HFF-Myc (cell line): ENCODE measurements at regions not wholly inside any gene's neighbourhood (a gene's known extent, or its start where the extent isn't known, plus 50 kb on each side); places are given as distances from the start of the nearest gene placed in this dataset.
"Not testable (repeated sequence)": the region's sequence is repeated elsewhere in the genome, so short reads cannot be mapped to it uniquely, and the experiment has no call there.

Experiments used
- DNase-seq: peaks from one replicate; pipeline ENCODE4 v3.0.0-alpha.2; 2011; ENCODE audit warnings: low read depth; ENCODE audit errors: extremely low read depth
- H3K4me3 ChIP-seq: replicated peaks from 2 replicates; pipeline ENCODE4 v1.5.1; 2011; ENCODE audit warnings: low read depth, mild to moderate bottlenecking, control low read depth, low read length
- CTCF ChIP-seq: IDR thresholded peaks from 2 replicates; pipeline ENCODE4 v1.5.1; 2012; ENCODE audit warnings: mild to moderate bottlenecking, low read depth, low read length, control low read depth; ENCODE audit errors: missing control alignments

DNA sequence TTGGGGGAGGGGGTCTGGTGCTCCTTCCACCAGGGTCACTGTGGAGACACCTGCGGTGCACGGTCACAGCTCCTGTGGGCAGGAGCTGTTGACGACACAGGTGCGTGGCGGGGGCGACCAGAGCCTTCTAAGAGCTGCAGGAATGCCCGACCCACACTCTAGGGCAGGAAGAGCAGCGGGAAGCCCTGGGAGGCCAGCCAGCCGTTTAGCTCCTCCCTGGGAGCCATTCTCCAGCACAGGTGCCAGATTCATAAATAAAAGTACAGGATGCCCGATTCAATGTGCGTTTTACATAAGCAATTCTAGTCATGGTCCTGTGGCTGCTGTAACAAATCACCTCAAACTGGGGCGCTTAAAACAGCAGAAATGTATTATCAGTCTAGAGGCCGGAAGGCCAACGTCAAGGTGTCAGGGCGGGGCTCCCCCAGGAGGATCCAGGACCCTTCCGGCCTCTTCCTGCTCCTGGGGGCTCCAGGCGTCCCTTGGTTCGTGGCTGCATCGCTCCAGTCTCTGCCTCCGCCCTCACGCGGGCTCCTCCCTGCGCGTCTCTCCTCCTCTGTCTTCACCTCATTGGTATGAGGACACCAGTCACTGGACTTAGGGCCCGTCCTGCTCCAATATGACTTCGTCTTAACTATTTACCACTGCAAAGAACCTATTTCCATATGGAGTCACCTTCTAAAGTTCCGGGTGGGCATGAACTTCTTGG, 155.4 kb downstream of the FOXL1 start:
- H3K4me3 ChIP-seq, result no peak overlapping the region
- no peak for DNase-seq
- no peak for TF ChIP-seq CTCF

- TF ChIP-seq CTCF, result no peak
- DNase-seq, result no peak
- H3K4me3 ChIP-seq, result no peak overlapping the region
Measured at GRCh38 chr16:86734543-86735460, 156.5 kb downstream of the FOXL1 start.

GRCh38 chr16:86735727-86736126, 157.4 kb downstream of the FOXL1 start:
- no peak for TF ChIP-seq CTCF
- DNase-seq, result no peak
- H3K4me3 ChIP-seq, result no peak overlapping the region

GRCh38 chr16:86736502-86736901, 158.2 kb downstream of the FOXL1 start:
- DNase-seq, result no peak
- no peak for TF ChIP-seq CTCF
- H3K4me3 ChIP-seq, result no peak overlapping the region

DNA sequence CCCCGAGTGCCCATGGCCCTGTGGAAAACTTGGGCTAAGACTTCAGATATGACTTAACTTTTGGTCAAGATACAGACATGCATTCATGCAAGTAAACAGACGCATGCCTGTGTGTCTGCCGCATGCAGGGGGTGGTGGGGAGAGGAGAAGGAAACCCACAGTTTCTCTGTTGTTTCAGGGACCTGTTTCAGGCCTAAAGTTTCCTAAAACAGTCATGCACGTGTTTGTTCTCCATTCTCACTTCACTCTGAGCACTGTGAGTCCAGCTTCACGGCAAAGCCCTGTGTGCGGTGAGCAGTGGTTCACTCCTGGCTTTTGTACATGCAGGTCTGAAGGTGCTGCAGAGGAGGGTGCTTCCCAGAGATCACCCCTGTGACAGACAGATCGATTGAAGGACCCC, 158.7 kb downstream of the FOXL1 start:
- TF ChIP-seq CTCF, result no peak
- no peak overlapping the region for H3K4me3 ChIP-seq
- no peak for DNase-seq

DNA sequence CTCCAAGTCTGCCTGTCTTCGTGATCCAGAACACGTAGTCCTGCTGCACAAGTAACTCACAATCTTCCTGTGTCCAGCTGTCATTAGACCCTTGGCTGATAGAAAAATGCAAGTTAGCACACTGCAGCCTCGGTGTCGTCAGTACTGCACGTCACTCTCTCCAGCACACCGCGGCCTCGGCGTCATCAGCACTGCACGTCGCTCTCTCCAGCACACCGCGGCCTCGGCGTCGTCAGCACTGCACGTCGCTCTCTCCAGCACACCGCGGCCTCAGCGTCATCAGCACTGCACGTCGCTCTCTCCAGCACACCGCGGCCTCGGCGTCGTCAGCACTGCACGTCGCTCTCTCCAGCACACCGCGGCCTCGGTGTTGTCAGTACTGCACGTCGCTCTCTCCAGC, 160.0 kb downstream of the FOXL1 start:
- not testable (repeated sequence) for H3K4me3 ChIP-seq, DNase-seq

DNA sequence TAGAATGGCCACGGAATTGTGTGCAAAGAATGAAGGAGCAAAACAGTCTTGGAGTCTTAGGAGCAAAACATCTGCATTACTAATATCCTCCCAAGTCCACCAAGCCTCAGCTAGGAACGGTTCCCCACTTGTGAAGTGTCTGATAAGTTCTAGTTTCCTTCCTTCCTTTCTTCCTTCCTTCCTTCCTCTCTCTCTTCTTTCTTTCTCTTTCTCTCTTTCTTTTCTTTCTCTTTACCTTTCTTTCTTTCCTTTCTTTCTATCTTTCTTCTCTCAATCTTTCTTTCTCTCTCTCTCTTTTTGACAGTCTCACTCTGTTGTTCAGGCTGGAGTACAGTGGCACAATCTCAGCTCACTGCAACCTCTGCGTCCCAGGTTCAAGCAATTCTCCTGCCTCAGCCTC, 160.8 kb downstream of the FOXL1 start:
- no peak overlapping the region for H3K4me3 ChIP-seq
- TF ChIP-seq CTCF, result no peak
- no peak for DNase-seq
